Urinary bladder (tissue), 3 donors: ENCODE measurements at regions not wholly inside any gene's neighbourhood (a gene's known extent, or its start where the extent isn't known, plus 50 kb on each side); places are given as distances from the start of the nearest gene placed in this dataset.

Experiments
- DNase-seq: peaks from one replicate; pipeline ENCODE4 v3.0.0-alpha.2; 2015; ENCODE audit errors: extremely low spot score
- H3K27ac ChIP-seq: one replicate; pipeline ENCODE4 v1.5.1; 2013; ENCODE audit warnings: low read depth, mild to moderate bottlenecking, moderate library complexity
- H3K36me3 ChIP-seq: one replicate; pipeline ENCODE4 v1.6.1; 2013; ENCODE audit warnings: mild to moderate bottlenecking, moderate library complexity; ENCODE audit not compliant: insufficient read depth
- H3K4me1 ChIP-seq: one replicate; pipeline ENCODE4 v1.6.1; 2013; ENCODE audit warnings: mild to moderate bottlenecking, moderate library complexity; ENCODE audit not compliant: insufficient read depth
- H3K4me3 ChIP-seq: one replicate; pipeline ENCODE4 v1.5.1; 2013; ENCODE audit warnings: low read depth, low read length
- WGBS: extraction: QIAGEN DNeasy Blood & Tissue Kit; methylation state at CpG from one replicate; pipeline ENCODE4 v1.1.7; 2013; 5-methylcytosine and 5-hydroxymethylcytosine counted together
- donor health status: healthy with polysubstance abuse.
- donor health status: healthy.

- WGBS, result 66% methylated on average over 1 of the region's 1 CpG
- no peak for DNase-seq
- H3K36me3 ChIP-seq, result no peaks in the 10 kb centered on the region
- H3K4me3 ChIP-seq, result no peak overlapping the region
- H3K4me1 ChIP-seq, result no peaks in the 10 kb centered on the region
- H3K27ac ChIP-seq, result no peak overlapping the region
These were observed 623.9 kb upstream of the NR5A2 start for GRCh38 chr1:199403531-199404116.

GRCh38 chr1:199404191-199404590, 623.3 kb upstream of the NR5A2 start:
- H3K27ac ChIP-seq, result no peak overlapping the region
- DNase-seq, result no peak
- H3K36me3 ChIP-seq, result no peaks in the 10 kb centered on the region
- H3K4me3 ChIP-seq, result no peak overlapping the region
- H3K4me1 ChIP-seq, result no peaks in the 10 kb centered on the region

- no peak overlapping the region for H3K27ac ChIP-seq
- no peak overlapping the region for H3K4me3 ChIP-seq
- H3K36me3 ChIP-seq, result no peaks in the 10 kb centered on the region
- H3K4me1 ChIP-seq, result no peaks in the 10 kb centered on the region
- DNase-seq, result no peak
These were observed 622.5 kb upstream of the NR5A2 start for GRCh38 chr1:199404976-199405375.

GRCh38 chr1:199405634-199406196, 621.8 kb upstream of the NR5A2 start:
- Histone ChIP-seq H3K4me3 (no peak overlapping the region), H3K4me1 (no peaks in the 10 kb centered on the region), H3K27ac (no peak overlapping the region), H3K36me3 (no peaks in the 10 kb centered on the region)
- 63% methylated on average over 3 of the region's 3 CpGs for WGBS
- DNase-seq, result no peak

- Histone ChIP-seq H3K4me1 (no peaks in the 10 kb centered on the region), H3K36me3 (no peaks in the 10 kb centered on the region), H3K27ac (no peak overlapping the region), H3K4me3 (no peak overlapping the region)
- no peak for DNase-seq
- WGBS, result 77% methylated on average over 3 of the region's 3 CpGs
These were observed 617.0 kb upstream of the NR5A2 start for GRCh38 chr1:199410462-199410861.

GRCh38 chr1:199411506-199411905, 616.0 kb upstream of the NR5A2 start:
- DNase-seq, result no peak
- Histone ChIP-seq H3K27ac (no peak overlapping the region), H3K36me3 (no peaks in the 10 kb centered on the region), H3K4me3 (no peak overlapping the region), H3K4me1 (no peaks in the 10 kb centered on the region)

- H3K4me1 ChIP-seq, result no peaks in the 10 kb centered on the region
- H3K27ac ChIP-seq, result no peak overlapping the region
- no peak overlapping the region for H3K4me3 ChIP-seq
- no peaks in the 10 kb centered on the region for H3K36me3 ChIP-seq
- WGBS, result 59% methylated on average over 1 of the region's 1 CpG
- DNase-seq, result no peak
These were observed 605.3 kb upstream of the NR5A2 start for GRCh38 chr1:199422206-199422605.

- Histone ChIP-seq H3K27ac (no peak overlapping the region), H3K4me1 (no peaks in the 10 kb centered on the region), H3K4me3 (no peak overlapping the region), H3K36me3 (no peaks in the 10 kb centered on the region)
- WGBS, result 51% methylated on average over 4 of the region's 4 CpGs
- DNase-seq, result no peak
These were observed 579.6 kb upstream of the NR5A2 start for GRCh38 chr1:199447906-199448305.

GRCh38 chr1:199448646-199449045, 578.9 kb upstream of the NR5A2 start:
- Histone ChIP-seq H3K27ac (no peak overlapping the region), H3K4me3 (no peak overlapping the region), H3K36me3 (no peaks in the 10 kb centered on the region), H3K4me1 (no peaks in the 10 kb centered on the region)
- no peak for DNase-seq
- 76% methylated on average over 3 of the region's 3 CpGs for WGBS

- DNase-seq, result no peak
- H3K4me1 ChIP-seq, result no peaks in the 10 kb centered on the region
- WGBS, result 71% methylated on average over 3 of the region's 3 CpGs
- H3K36me3 ChIP-seq, result no peaks in the 10 kb centered on the region
- H3K4me3 ChIP-seq, result no peak overlapping the region
- no peak overlapping the region for H3K27ac ChIP-seq
These were observed 578.3 kb upstream of the NR5A2 start for GRCh38 chr1:199449221-199449620.

- WGBS, result 41% methylated on average over 2 of the region's 2 CpGs
- Histone ChIP-seq H3K4me1 (no peaks in the 10 kb centered on the region), H3K4me3 (no peak overlapping the region), H3K36me3 (no peaks in the 10 kb centered on the region), H3K27ac (no peak overlapping the region)
- DNase-seq, result no peak
These were observed 577.8 kb upstream of the NR5A2 start for GRCh38 chr1:199449681-199450080.

- no peak overlapping the region for H3K4me3 ChIP-seq
- H3K36me3 ChIP-seq, result no peaks in the 10 kb centered on the region
- no peak overlapping the region for H3K27ac ChIP-seq
- WGBS, result 68% methylated on average over 2 of the region's 2 CpGs
- no peaks in the 10 kb centered on the region for H3K4me1 ChIP-seq
- DNase-seq, result no peak
These were observed 574.9 kb upstream of the NR5A2 start for GRCh38 chr1:199452627-199453026.

- H3K4me1 ChIP-seq, result no peaks in the 10 kb centered on the region
- H3K4me3 ChIP-seq, result no peak overlapping the region
- no peak for DNase-seq
- 69% methylated on average over 3 of the region's 3 CpGs for WGBS
- H3K36me3 ChIP-seq, result no peaks in the 10 kb centered on the region
- no peak overlapping the region for H3K27ac ChIP-seq
These were observed 573.8 kb upstream of the NR5A2 start for GRCh38 chr1:199453723-199454122.

- no peak for DNase-seq
- 32% methylated on average over 3 of the region's 3 CpGs for WGBS
- Histone ChIP-seq H3K4me3 (no peak overlapping the region), H3K36me3 (no peaks in the 10 kb centered on the region), H3K4me1 (no peaks in the 10 kb centered on the region), H3K27ac (no peak overlapping the region)
These were observed 566.6 kb upstream of the NR5A2 start for GRCh38 chr1:199460933-199461332.
